Duodenal mucosa (tissue), 2 donors: ENCODE measurements at regions not wholly inside any gene's neighbourhood (a gene's known extent, or its start where the extent isn't known, plus 50 kb on each side); places are given as distances from the start of the nearest gene placed in this dataset.

ENCODE experiments used
- H3K27ac ChIP-seq: one replicate; pipeline ENCODE4 v1.7.0; 2013; ENCODE audit warnings: low read depth, low read length
- H3K27me3 ChIP-seq, 2 donors: one replicate each; pipeline ENCODE4 v1.7.0; 2013; ENCODE audit warnings: low read length in 2 of 2, control low read depth in 1 of 2; ENCODE audit not compliant: insufficient read depth in 2 of 2, control insufficient read depth in 1 of 2
- H3K36me3 ChIP-seq, 2 donors: one replicate each; pipeline ENCODE4 v1.7.0; 2013; ENCODE audit warnings: low read length in 2 of 2, control low read depth in 1 of 2; ENCODE audit not compliant: insufficient read depth in 2 of 2, control insufficient read depth in 1 of 2
- H3K4me1 ChIP-seq, 2 donors: one replicate each; pipeline ENCODE4 v1.7.0; 2013; ENCODE audit warnings: low read length in 2 of 2, control low read depth in 1 of 2; ENCODE audit not compliant: insufficient read depth in 2 of 2, control insufficient read depth in 1 of 2
- H3K4me3 ChIP-seq, 2 donors: one replicate each; pipeline ENCODE4 v1.7.0; 2013; ENCODE audit warnings: low read length in 2 of 2, low read depth in 1 of 2
- H3K9ac ChIP-seq, 2 donors: one replicate each; pipeline ENCODE4 v1.7.0; 2013; ENCODE audit warnings: low read length in 2 of 2, low read depth in 1 of 2
- H3K9me3 ChIP-seq, 2 donors: one replicate each; pipeline ENCODE4 v1.7.0; 2013; ENCODE audit warnings: low read length in 2 of 2, control low read depth in 1 of 2; ENCODE audit not compliant: control insufficient read depth in 1 of 2

DNA sequence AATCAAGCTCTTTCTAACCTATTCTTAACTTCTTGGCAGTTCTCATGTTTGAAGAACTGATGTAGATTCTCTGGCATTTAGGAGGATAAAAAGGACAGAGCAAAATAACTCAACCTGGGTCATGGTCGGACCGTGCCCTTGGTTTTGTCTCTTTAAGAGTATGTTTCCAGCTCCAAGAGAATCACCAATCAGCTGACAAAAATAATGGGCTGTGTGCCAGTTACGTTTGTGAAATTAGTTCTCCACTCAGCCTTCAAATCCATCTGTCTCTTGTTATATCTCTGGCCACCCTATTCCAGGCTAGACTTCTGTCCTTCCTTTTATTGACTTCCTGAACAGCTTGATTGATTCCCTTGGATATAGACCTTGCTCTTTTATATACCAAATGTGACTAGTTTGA lies 225.7 kb downstream of the EPHA4 start:
- Histone ChIP-seq H3K4me1 (no peaks in the 10 kb centered on the region), H3K36me3 (no peaks in the 10 kb centered on the region), H3K9ac (no peak overlapping the region), H3K27ac (no peak overlapping the region), H3K4me3 (no peak overlapping the region), H3K27me3 (no peaks in the 10 kb centered on the region), H3K9me3 (no peaks in the 10 kb centered on the region)

DNA sequence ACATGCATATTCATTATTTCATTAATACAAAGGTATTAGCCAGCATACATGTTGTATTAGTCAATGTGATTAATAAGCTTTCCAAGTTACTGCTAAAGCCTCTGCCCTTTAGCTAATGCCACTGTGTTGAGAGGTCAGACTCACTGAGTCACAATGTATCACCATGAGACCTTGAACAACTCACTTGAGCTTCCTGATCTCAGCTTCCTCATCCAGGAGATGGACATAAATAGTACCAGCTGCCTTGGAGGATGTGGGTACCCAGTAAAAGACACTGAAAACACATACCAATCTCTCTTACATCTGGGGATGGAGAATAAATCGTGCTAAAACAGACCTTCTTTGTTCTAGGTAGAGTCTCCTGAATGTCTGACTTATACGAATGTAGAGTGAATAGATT lies 224.6 kb downstream of the EPHA4 start:
- H3K4me1 ChIP-seq: no peaks in the 10 kb centered on the region
- no peak overlapping the region for H3K4me3 ChIP-seq
- no peak overlapping the region for H3K27ac ChIP-seq
- no peaks in the 10 kb centered on the region for H3K36me3 ChIP-seq
- H3K27me3 ChIP-seq: no peaks in the 10 kb centered on the region
- no peaks in the 10 kb centered on the region for H3K9me3 ChIP-seq
- H3K9ac ChIP-seq: no peak overlapping the region

DNA sequence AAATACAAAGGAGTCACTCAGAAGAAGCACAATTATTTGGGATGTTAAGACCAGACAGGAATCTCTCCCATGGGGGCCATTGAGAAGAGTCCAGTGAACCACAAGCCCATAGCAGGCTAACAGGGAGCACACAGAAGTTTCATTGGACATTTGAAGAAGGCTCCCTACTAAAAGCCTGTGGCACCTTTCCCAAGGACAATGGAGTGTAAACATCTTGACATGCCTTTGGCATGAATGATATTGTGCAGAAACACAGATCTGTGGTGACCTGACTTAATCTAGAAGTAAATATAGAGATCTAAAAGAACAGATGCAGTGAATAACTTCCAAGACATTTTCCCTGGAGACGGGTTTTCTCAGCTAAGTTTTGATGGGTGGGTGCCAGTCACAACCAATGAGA lies 221.5 kb downstream of the EPHA4 start:
- Histone ChIP-seq H3K27ac (no peak overlapping the region), H3K27me3 (no peaks in the 10 kb centered on the region), H3K4me3 (no peak overlapping the region), H3K36me3 (no peaks in the 10 kb centered on the region), H3K9me3 (no peaks in the 10 kb centered on the region), H3K9ac (no peak overlapping the region), H3K4me1 (no peaks in the 10 kb centered on the region)

DNA sequence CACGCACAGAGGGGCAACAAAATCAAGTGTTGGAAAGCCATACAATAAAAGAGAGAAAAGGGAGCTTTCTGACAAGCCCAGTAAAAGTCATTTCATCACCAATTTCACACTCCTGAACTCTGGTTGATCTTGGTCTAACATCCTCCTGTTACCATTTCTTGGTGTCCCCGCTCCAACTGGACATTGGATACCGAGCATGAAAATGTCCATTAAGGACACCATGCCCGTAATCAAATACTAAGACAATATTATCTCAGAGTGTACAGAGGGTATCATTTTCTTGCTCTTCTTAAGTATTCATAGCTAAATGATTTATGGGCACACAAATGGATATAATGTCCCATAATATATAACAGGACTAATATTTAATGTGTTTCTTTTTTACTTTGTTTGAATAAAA lies 218.9 kb downstream of the EPHA4 start:
- no peaks in the 10 kb centered on the region for H3K27me3 ChIP-seq
- no peak overlapping the region for H3K27ac ChIP-seq
- H3K9ac ChIP-seq: no peak overlapping the region
- no peaks in the 10 kb centered on the region for H3K9me3 ChIP-seq
- H3K36me3 ChIP-seq: no peaks in the 10 kb centered on the region
- H3K4me1 ChIP-seq: no peaks in the 10 kb centered on the region
- H3K4me3 ChIP-seq: no peak overlapping the region

DNA sequence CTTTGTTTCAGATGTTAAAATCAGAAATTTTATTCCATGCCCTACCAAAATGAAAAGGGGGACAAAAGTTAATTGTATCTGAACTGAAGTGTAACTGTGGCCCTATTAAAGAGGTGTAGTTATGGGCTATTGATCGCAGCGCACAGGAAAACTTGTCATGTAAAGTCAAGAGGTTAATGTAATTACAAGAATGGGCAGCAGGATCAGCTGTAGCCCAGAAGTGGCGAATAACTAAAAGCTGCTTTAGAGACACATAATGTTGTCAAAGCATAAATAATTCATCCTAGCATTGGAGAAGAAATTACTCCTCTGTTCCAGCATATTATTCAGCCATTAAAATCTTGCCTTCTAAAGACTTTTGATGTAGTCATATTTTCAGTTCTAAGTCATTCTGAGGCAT lies 211.8 kb downstream of the EPHA4 start:
- H3K27me3 ChIP-seq: no peaks in the 10 kb centered on the region
- no peak overlapping the region for H3K27ac ChIP-seq
- H3K4me1 ChIP-seq: no peaks in the 10 kb centered on the region
- no peak overlapping the region for H3K4me3 ChIP-seq
- no peaks in the 10 kb centered on the region for H3K9me3 ChIP-seq
- no peak overlapping the region for H3K9ac ChIP-seq
- no peaks in the 10 kb centered on the region for H3K36me3 ChIP-seq

DNA sequence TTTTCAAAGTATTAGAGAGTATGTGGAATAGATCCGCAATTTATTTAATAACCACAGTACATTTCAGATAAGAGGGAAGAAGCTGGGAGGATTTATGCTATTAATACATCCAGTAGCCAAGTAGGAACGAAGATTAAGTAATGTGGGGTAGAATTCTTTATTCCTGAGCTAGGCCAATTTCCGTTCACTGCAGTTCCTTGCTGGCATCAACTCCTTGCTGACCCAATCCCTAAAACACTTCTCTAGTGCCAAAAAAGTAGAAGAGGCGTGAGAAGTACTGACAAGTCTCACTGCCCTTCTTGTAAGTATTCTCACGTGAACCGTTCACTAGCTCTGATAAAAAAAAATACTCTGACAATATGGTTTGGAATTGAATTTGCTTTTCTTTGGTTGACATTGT lies 211.4 kb downstream of the EPHA4 start:
- Histone ChIP-seq H3K27me3 (no peaks in the 10 kb centered on the region), H3K9ac (no peak overlapping the region), H3K27ac (no peak overlapping the region), H3K4me1 (no peaks in the 10 kb centered on the region), H3K4me3 (no peak overlapping the region), H3K9me3 (no peaks in the 10 kb centered on the region), H3K36me3 (no peaks in the 10 kb centered on the region)

- H3K27ac ChIP-seq: no peak overlapping the region
- no peak overlapping the region for H3K9ac ChIP-seq
- no peak overlapping the region for H3K4me3 ChIP-seq
- H3K27me3 ChIP-seq: no peaks in the 10 kb centered on the region
- H3K4me1 ChIP-seq: no peaks in the 10 kb centered on the region
- H3K9me3 ChIP-seq: no peaks in the 10 kb centered on the region
- no peaks in the 10 kb centered on the region for H3K36me3 ChIP-seq
Measured at GRCh38 chr2:221361633-221362032, 210.5 kb downstream of the EPHA4 start.

- no peaks in the 10 kb centered on the region for H3K4me1 ChIP-seq
- no peak overlapping the region for H3K27ac ChIP-seq
- H3K27me3 ChIP-seq: no peaks in the 10 kb centered on the region
- no peaks in the 10 kb centered on the region for H3K36me3 ChIP-seq
- H3K9ac ChIP-seq: no peak overlapping the region
- no peak overlapping the region for H3K4me3 ChIP-seq
- H3K9me3 ChIP-seq: no peaks in the 10 kb centered on the region
Measured at GRCh38 chr2:221364672-221365071, 207.4 kb downstream of the EPHA4 start.
